A549 (cell line): ENCODE measurements at regions not wholly inside any gene's neighbourhood (a gene's known extent, or its start where the extent isn't known, plus 50 kb on each side); places are given as distances from the start of the nearest gene placed in this dataset.

ENCODE experiments used
- ATAC-seq, 2 experiments: fragments of 200-7000 bp in 1 of 2; fragments of >200 bp in 1 of 2; cut with Nextera tagmentation in 1 of 2; cut with Tn5 transposase in 1 of 2; 3 replicates each; pipeline versions ENCODE4 v1.8.0 to v1.9.1; 2018 to 2020; ENCODE audit warnings: mild to moderate bottlenecking in 1 of 2, moderate library complexity in 1 of 2
- CTCF ChIA-PET: fragments of 300-600 bp; sonication (Branson Sonifier 250); formaldehyde crosslinking; extraction: SDS; loops from one replicate; lab custom pipeline; 2021; ENCODE audit warnings: antibody characterized with exemption, inconsistent platforms; lab: Yijun Ruan, JAX
- POLR2A ChIA-PET: fragments of 350-600 bp; formaldehyde crosslinking; extraction: SDS; loops from one replicate; lab custom pipeline; 2021; ENCODE audit warnings: antibody characterized with exemption, inconsistent platforms; lab: Yijun Ruan, JAX
- DNase-seq, 2 experiments: peaks; one replicate each; pipeline versions ENCODE4 v3.0.0 to v3.0.0-alpha.2; 2011 to 2016; ENCODE audit warnings: low read depth in 1 of 2, low spot score in 1 of 2
- FAIRE-seq: peaks from 2 replicates; lab custom pipeline; 2011; peaks lifted over from hg19 to GRCh38; lab: Jason Lieb, UNC
- H3K27ac ChIP-seq, 2 experiments: fragments of >200 bp; sonication (Bioruptor Twin); formaldehyde crosslinking; 3 replicates each; pipeline ENCODE4 v1.5.1; 2016 to 2017
- H3K4me1 ChIP-seq: fragments of >200 bp; sonication (Bioruptor Twin); formaldehyde crosslinking; 3 replicates; pipeline ENCODE4 v1.6.1; 2016
- H3K4me2 ChIP-seq: fragments of >200 bp; sonication (Bioruptor Twin); formaldehyde crosslinking; 3 replicates; pipeline ENCODE4 v1.6.1; 2016
- H3K4me3 ChIP-seq: fragments of >200 bp; sonication (Bioruptor Twin); formaldehyde crosslinking; 3 replicates; pipeline ENCODE4 v1.5.1; 2016
- H3K9me3 ChIP-seq: fragments of >200 bp; sonication (Bioruptor Twin); formaldehyde crosslinking; 3 replicates; pipeline ENCODE4 v1.6.1; 2016
- BCL3 ChIP-seq: fragments of >200 bp; sonication (Bioruptor Twin); formaldehyde crosslinking; IDR thresholded peaks from 3 replicates; pipeline ENCODE4 v1.6.1; 2016
- CBX2 ChIP-seq: fragments of 200-600 bp; sonication (generic); IDR thresholded peaks from 2 replicates; pipeline ENCODE4 v1.6.1; 2016; ENCODE audit warnings: low read depth, mild to moderate bottlenecking, borderline replicate concordance
- CEBPB ChIP-seq, 2 experiments: fragments of >200 bp in 1 of 2; sonication (Bioruptor Twin) in 1 of 2; formaldehyde crosslinking in 1 of 2; IDR thresholded peaks; 2 replicates each; pipeline ENCODE4 v1.6.1; 2012 to 2016
- CHD2 ChIP-seq: fragments of 150-350 bp; IDR thresholded peaks from 2 replicates; pipeline ENCODE4 v1.6.1; 2014; ENCODE audit warnings: low read length; ENCODE audit not compliant: partially characterized antibody
- CTCF ChIP-seq: fragments of >200 bp; sonication (Bioruptor Twin); formaldehyde crosslinking; IDR thresholded peaks from 3 replicates; pipeline ENCODE4 v1.5.1; 2016
- E2F6 ChIP-seq: IDR thresholded peaks from 2 replicates; pipeline ENCODE4 v1.6.1; 2012; ENCODE audit warnings: low read depth, borderline replicate concordance
- EHF ChIP-seq: fragments of 250-450 bp; sonication (Bioruptor Pico); IDR thresholded peaks from 2 replicates; pipeline ENCODE4 v1.5.0; 2020; ENCODE audit warnings: mild to moderate bottlenecking
- ESRRA ChIP-seq: fragments of 150-350 bp; IDR thresholded peaks from 2 replicates; pipeline ENCODE4 v1.6.1; 2014; ENCODE audit warnings: mild to moderate bottlenecking, low read length, borderline replicate concordance
- FOSB ChIP-seq: fragments of 250-450 bp; sonication (Bioruptor Pico); IDR thresholded peaks from 2 replicates; pipeline ENCODE4 v1.5.0; 2020; ENCODE audit warnings: mild to moderate bottlenecking, moderate library complexity
- FOXS1 ChIP-seq: fragments of 250-450 bp; sonication (Bioruptor Pico); IDR thresholded peaks from 2 replicates; pipeline ENCODE4 v1.5.0; 2020; ENCODE audit warnings: mild to moderate bottlenecking, moderate library complexity
- GATA3 ChIP-seq: IDR thresholded peaks from 2 replicates; pipeline ENCODE4 v1.6.1; 2012; ENCODE audit warnings: borderline replicate concordance
- HDAC2 ChIP-seq: fragments of 200-600 bp; sonication (generic); IDR thresholded peaks from 2 replicates; pipeline ENCODE4 v1.6.1; 2016
- HMGXB4 ChIP-seq: fragments of 250-450 bp; sonication (Bioruptor Pico); IDR thresholded peaks from 2 replicates; pipeline ENCODE4 v1.5.0; 2021; ENCODE audit warnings: mild to moderate bottlenecking, moderate library complexity, borderline replicate concordance
- HOXB5 ChIP-seq: fragments of 250-450 bp; sonication (Bioruptor Pico); IDR thresholded peaks from 2 replicates; pipeline ENCODE4 v1.5.0; 2020; ENCODE audit warnings: mild to moderate bottlenecking, moderate library complexity
- JUNB ChIP-seq: fragments of >200 bp; sonication (Bioruptor Twin); formaldehyde crosslinking; IDR thresholded peaks from 2 replicates; pipeline ENCODE4 v1.6.1; 2016
- KDM5A ChIP-seq: fragments of 200-600 bp; sonication (generic); IDR thresholded peaks from 2 replicates; pipeline ENCODE4 v1.6.1; 2016; ENCODE audit warnings: antibody characterized with exemption, mild to moderate bottlenecking
- MAFK ChIP-seq: fragments of 450-650 bp; IDR thresholded peaks from 2 replicates; pipeline ENCODE4 v1.6.1; 2014; ENCODE audit not compliant: partially characterized antibody
- MAZ ChIP-seq: fragments of 150-350 bp; IDR thresholded peaks from 2 replicates; pipeline ENCODE4 v1.6.1; 2014; ENCODE audit warnings: antibody characterized with exemption, low read depth, low read length, borderline replicate concordance
- PBX3 ChIP-seq: IDR thresholded peaks from 2 replicates; pipeline ENCODE4 v1.6.1; 2012
- PHF8 ChIP-seq: fragments of 200-600 bp; sonication (generic); IDR thresholded peaks from 2 replicates; pipeline ENCODE4 v1.6.1; 2016; ENCODE audit warnings: low read depth, mild to moderate bottlenecking, antibody characterized with exemption, moderate library complexity, borderline replicate concordance
- POLR2A ChIP-seq: IDR thresholded peaks from 2 replicates; pipeline ENCODE4 v1.6.1; 2012; ENCODE audit warnings: mild to moderate bottlenecking, low read length
- POLR2AphosphoS2 ChIP-seq: conservative IDR thresholded peaks from 2 replicates; pipeline ENCODE4 v1.6.1; 2012; ENCODE audit warnings: low read length, improper control_type of control experiment, inconsistent platforms
- SMC3 ChIP-seq: fragments of >200 bp; sonication (Bioruptor Twin); formaldehyde crosslinking; IDR thresholded peaks from 3 replicates; pipeline ENCODE4 v1.6.1; 2018; ENCODE audit warnings: inconsistent platforms
- TFCP2L1 ChIP-seq: fragments of 250-450 bp; sonication (Bioruptor Pico); IDR thresholded peaks from 2 replicates; pipeline ENCODE4 v1.5.0; 2021; ENCODE audit warnings: mild to moderate bottlenecking
- TP53 ChIP-seq: fragments of 250-450 bp; sonication (Bioruptor Pico); IDR thresholded peaks from 2 replicates; pipeline ENCODE4 v1.5.0; 2021; ENCODE audit warnings: mild to moderate bottlenecking, moderate library complexity
- USF2 ChIP-seq: fragments of 450-650 bp; IDR thresholded peaks from 2 replicates; pipeline ENCODE4 v1.6.1; 2014; ENCODE audit warnings: antibody characterized with exemption
- ZNF302 ChIP-seq: fragments of 250-450 bp; sonication (Bioruptor Pico); IDR thresholded peaks from 2 replicates; pipeline ENCODE4 v1.9.0; 2021; ENCODE audit warnings: inconsistent platforms, mild to moderate bottlenecking, moderate library complexity
- ZSCAN20 ChIP-seq: fragments of 250-450 bp; sonication (Bioruptor Pico); IDR thresholded peaks from 2 replicates; pipeline ENCODE4 v1.8.0; 2022; ENCODE audit warnings: mild to moderate bottlenecking, moderate library complexity
- WGBS: methylation state at CpG from one replicate; pipeline ENCODE4 v1.1.6; 2017; ENCODE audit errors: missing lambda C conversion rate; 5-methylcytosine and 5-hydroxymethylcytosine counted together

- WGBS = 2% methylated on average over 2 of the region's 2 CpGs
- Histone ChIP-seq H3K9me3 (no peaks in the 10 kb centered on the region), H3K27ac (no peak overlapping the region), H3K4me3 (no peak overlapping the region), H3K4me2 (no peak overlapping the region), H3K4me1 (no peaks in the 10 kb centered on the region)
- ChIA-PET POLR2A (no interaction called here), CTCF (no interaction called here)
- no peak for FAIRE-seq
- DNase-seq = no peak
- TF ChIP-seq MAFK (peak; percentile 27), ESRRA (no peak), JUNB (no peak), CBX2 (no peak)
- ATAC-seq = no peak
Observed at GRCh38 chr20:55099251-55099650, 623.9 kb downstream of the DOK5 start.

- ATAC-seq = no peak
- no peak overlapping the region for H3K4me3 ChIP-seq
- TF ChIP-seq FOSB (CRISPR knock-in tag) = no peak
- no peak for TF ChIP-seq EHF
- no peak for TF ChIP-seq PHF8
- TF ChIP-seq HMGXB4 = no peak
- no peak for TF ChIP-seq BCL3
- TF ChIP-seq CHD2 = no peak
- TF ChIP-seq MAZ = no peak
- TF ChIP-seq FOXS1 = no peak
- TF ChIP-seq USF2 = no peak
- TF ChIP-seq CEBPB (IDR thresholded peaks at IDR 0.05) = no peak
- no peak for TF ChIP-seq POLR2A
- no peak for TF ChIP-seq KDM5A
- TF ChIP-seq GATA3 = no peak
- TF ChIP-seq, all 56 proteins: peak for 0
- ChIA-PET POLR2A (no interaction called here), CTCF (interaction anchor here (0.6 kb wide), 1 partner anchor 417 kb away, joined by 5 read pairs; no protein-coding TSS in a partner anchor)
- DNase-seq (no peak), FAIRE-seq (no peak)
- no peak overlapping the region for H3K27ac ChIP-seq
- no peaks in the 10 kb centered on the region for H3K9me3 ChIP-seq
- no peaks in the 10 kb centered on the region for H3K4me1 ChIP-seq
- no peak overlapping the region for H3K4me2 ChIP-seq
Observed at GRCh38 chr20:55097621-55098020, 622.2 kb downstream of the DOK5 start.

GRCh38 chr20:55095745-55096400 is 620.5 kb downstream of the DOK5 start:
- no peak for FAIRE-seq
- H3K9me3 ChIP-seq = no peaks in the 10 kb centered on the region
- 12% methylated on average over 4 of the region's 4 CpGs for WGBS
- H3K27ac ChIP-seq = no peak overlapping the region
- H3K4me3 ChIP-seq = no peak overlapping the region
- no peak for DNase-seq
- ATAC-seq = no peak
- no peak overlapping the region for H3K4me2 ChIP-seq
- ChIA-PET CTCF (no interaction called here), POLR2A (no interaction called here)
- H3K4me1 ChIP-seq = no peaks in the 10 kb centered on the region
- TF ChIP-seq E2F6 (no peak), SMC3 (no peak), POLR2AphosphoS2 (no peak), JUNB (no peak), USF2 (no peak), TFCP2L1 (no peak), CHD2 (no peak), TP53 (CRISPR knock-in tag) (no peak), ZNF302 (CRISPR knock-in tag) (no peak), PBX3 (no peak), KDM5A (no peak), POLR2A (no peak), HOXB5 (CRISPR knock-in tag) (no peak), CTCF (no peak), HDAC2 (no peak), ZSCAN20 (CRISPR knock-in tag) (no peak)
